ENCODE measurements at regions not wholly inside any gene's neighbourhood (a gene's known extent, or its start where the extent isn't known, plus 50 kb on each side); places are given as distances from the start of the nearest gene placed in this dataset.
"Not testable (repeated sequence)": the region's sequence is repeated elsewhere in the genome, so short reads cannot be mapped to it uniquely, and the experiment has no call there.

DNA sequence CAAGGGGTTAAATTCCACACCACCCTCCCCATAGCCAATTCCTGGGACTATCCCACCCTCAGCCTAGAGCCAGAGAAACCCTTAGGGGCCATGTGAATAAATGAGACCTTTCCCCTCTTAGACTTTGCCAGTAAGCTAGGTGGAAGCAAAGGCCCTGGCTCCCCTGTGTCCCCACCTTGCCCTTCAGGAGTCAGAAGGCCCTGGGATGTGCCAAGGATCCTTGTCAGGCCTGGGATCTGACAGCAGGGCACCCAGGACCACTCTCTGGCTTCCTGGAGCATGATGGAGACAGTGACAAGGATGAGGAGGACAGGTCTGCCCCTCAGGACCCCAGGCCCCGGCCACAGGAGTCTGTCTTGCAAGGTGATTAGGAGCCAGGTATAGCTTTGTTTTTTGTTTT is 125.0 kb upstream of the HAND1 start:
- Histone ChIP-seq H3K27me3 (ENCODE audit: low read length) (no peaks in the 10 kb centered on the region), H2AFZ (ENCODE audit: low read length) (no peak overlapping the region), H3K9ac (ENCODE audit: low read length) (no peak overlapping the region), H3K4me3 (ENCODE audit: low read length) (no peak overlapping the region), H3K79me2 (ENCODE audit: low read length) (no peaks in the 10 kb centered on the region), H3K9me3 (ENCODE audit: low read length) (no peaks in the 10 kb centered on the region), H3K36me3 (ENCODE audit: insufficient read depth, low read length) (no peaks in the 10 kb centered on the region), H3K4me2 (ENCODE audit: low read depth, low read length, poor library complexity, severe bottlenecking) (no peak overlapping the region), H4K20me1 (ENCODE audit: insufficient read depth, low read depth, low read length) (no peaks in the 10 kb centered on the region), H3K4me1 (ENCODE audit: low read length) (no peaks in the 10 kb centered on the region), H3K27ac (ENCODE audit: low read length) (no peak overlapping the region), H3K9me2 (replicated peaks; ENCODE audit: insufficient read depth, low read length) (no peaks in the 10 kb centered on the region)
- no peak for DNase-seq

DNA sequence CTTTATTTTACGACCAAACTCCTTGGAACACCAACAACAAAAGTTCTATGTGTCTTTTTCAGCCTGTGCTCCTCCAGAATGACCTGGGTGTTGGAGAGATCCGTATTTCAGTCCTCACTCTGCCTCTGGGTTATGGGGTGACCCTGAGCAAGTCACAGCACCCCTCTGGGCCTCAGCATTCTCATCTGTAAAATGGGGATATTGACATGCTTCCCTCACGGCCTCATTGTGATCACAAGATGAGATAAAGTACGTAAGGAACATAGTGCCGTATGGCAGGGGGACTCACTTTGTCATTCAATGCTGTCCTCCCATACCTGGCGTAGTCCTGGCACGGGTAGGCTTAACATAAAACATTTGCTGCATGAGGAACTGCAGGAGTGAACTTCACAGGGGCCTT is 123.0 kb upstream of the HAND1 start:
- DNase-seq = no peak
- no peak overlapping the region for H3K4me2 ChIP-seq (ENCODE audit: low read depth, low read length, poor library complexity, severe bottlenecking)
- H3K4me3 ChIP-seq (ENCODE audit: low read length) = no peak overlapping the region

DNA sequence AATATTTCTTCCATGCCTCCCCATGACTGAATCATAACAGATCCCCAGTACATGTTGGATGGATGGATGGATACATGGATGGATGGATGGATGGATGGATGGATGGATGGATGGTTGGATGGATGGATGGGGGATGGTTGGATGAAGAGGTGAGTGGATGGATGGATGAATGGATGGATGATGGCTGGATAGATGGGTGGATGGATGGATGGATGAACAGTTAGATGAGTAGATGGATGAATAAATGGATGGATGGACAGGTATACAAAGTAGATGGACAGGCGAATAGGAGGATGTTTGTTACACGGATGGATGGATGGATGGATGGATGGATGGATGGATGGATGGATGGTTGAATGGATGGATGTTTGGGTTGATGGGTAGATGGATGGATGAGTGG is 120.0 kb upstream of the HAND1 start:
- no peaks in the 10 kb centered on the region for H3K79me2 ChIP-seq (ENCODE audit: low read length)
- H3K9ac ChIP-seq (ENCODE audit: low read length) = no peak overlapping the region
- no peaks in the 10 kb centered on the region for H3K4me1 ChIP-seq (ENCODE audit: low read length)
- H3K4me3 ChIP-seq (ENCODE audit: low read length) = no peak overlapping the region
- no peak overlapping the region for H2AFZ ChIP-seq (ENCODE audit: low read length)
- no peaks in the 10 kb centered on the region for H3K36me3 ChIP-seq (ENCODE audit: insufficient read depth, low read length)
- no peak for DNase-seq
- H3K27me3 ChIP-seq (ENCODE audit: low read length) = no peaks in the 10 kb centered on the region
- no peak overlapping the region for H3K27ac ChIP-seq (ENCODE audit: low read length)
- H3K4me2 ChIP-seq (ENCODE audit: low read depth, low read length, poor library complexity, severe bottlenecking) = no peak overlapping the region
- no peaks in the 10 kb centered on the region for H3K9me2 ChIP-seq (replicated peaks; ENCODE audit: insufficient read depth, low read length)
- no peaks in the 10 kb centered on the region for H3K9me3 ChIP-seq (ENCODE audit: low read length)
- H4K20me1 ChIP-seq (ENCODE audit: insufficient read depth, low read depth, low read length) = no peaks in the 10 kb centered on the region

More for the DNA sequence above, 123.0 kb upstream of the HAND1 start:
- H2AFZ ChIP-seq (ENCODE audit: low read length) = no peak overlapping the region
- H3K36me3 ChIP-seq (ENCODE audit: insufficient read depth, low read length) = no peaks in the 10 kb centered on the region
- no peak overlapping the region for H3K9ac ChIP-seq (ENCODE audit: low read length)
- H3K79me2 ChIP-seq (ENCODE audit: low read length) = no peaks in the 10 kb centered on the region
- no peak overlapping the region for H3K27ac ChIP-seq (ENCODE audit: low read length)
- H3K9me3 ChIP-seq (ENCODE audit: low read length) = no peaks in the 10 kb centered on the region
- H3K4me1 ChIP-seq (ENCODE audit: low read length) = no peaks in the 10 kb centered on the region
- no peaks in the 10 kb centered on the region for H4K20me1 ChIP-seq (ENCODE audit: insufficient read depth, low read depth, low read length)
- H3K27me3 ChIP-seq (ENCODE audit: low read length) = no peaks in the 10 kb centered on the region
- no peaks in the 10 kb centered on the region for H3K9me2 ChIP-seq (replicated peaks; ENCODE audit: insufficient read depth, low read length)

DNA sequence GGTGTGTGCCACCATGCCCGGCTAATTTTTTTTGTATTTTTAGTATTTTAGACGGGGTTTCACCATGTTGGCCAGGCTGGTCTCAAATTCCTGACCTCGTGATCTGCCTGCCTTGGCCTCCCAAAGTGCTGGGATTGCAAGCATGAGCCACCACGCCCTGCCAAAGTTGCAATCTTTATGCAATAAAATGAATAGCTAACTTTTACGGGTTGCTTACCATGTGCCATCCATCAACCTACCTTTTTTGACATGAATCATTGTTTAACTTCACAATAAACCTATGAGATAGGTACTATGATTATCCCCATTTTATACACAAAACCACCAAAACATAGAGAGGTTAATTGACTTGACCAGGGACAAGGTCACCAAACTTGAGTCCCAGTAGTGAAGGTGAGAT is 118.8 kb upstream of the HAND1 start:
- H3K36me3 ChIP-seq (ENCODE audit: insufficient read depth, low read length); H3K4me3 ChIP-seq (ENCODE audit: low read length); DNase-seq; H3K9ac ChIP-seq (ENCODE audit: low read length); H3K9me2 ChIP-seq (replicated peaks; ENCODE audit: insufficient read depth, low read length); H3K79me2 ChIP-seq (ENCODE audit: low read length); H3K4me2 ChIP-seq (ENCODE audit: low read depth, low read length, poor library complexity, severe bottlenecking); H4K20me1 ChIP-seq (ENCODE audit: insufficient read depth, low read depth, low read length); H2AFZ ChIP-seq (ENCODE audit: low read length); H3K4me1 ChIP-seq (ENCODE audit: low read length); H3K27ac ChIP-seq (ENCODE audit: low read length); H3K9me3 ChIP-seq (ENCODE audit: low read length); H3K27me3 ChIP-seq (ENCODE audit: low read length): not testable (repeated sequence)

DNA sequence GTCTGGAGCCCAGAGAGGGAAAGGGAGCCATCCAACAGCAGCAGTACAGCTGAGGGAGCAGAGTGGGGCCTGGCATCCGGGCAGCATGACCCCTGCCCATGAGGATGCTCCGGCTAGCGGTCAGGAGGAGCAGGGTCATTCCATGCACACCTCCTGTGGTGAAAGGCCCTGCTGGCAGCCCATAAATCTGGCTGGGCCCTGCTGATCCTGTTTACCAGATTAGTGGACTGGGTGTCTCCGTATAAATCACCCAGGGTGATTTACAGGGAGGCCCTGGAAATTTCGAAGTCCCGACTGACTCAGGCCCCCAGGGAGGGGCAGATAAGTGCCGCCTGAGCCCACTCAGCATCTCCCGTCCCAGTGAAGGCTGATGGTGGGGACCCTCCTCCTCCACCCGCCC is 117.6 kb upstream of the HAND1 start:
- Histone ChIP-seq H3K4me1 (ENCODE audit: low read length) (no peaks in the 10 kb centered on the region), H3K27ac (ENCODE audit: low read length) (no peak overlapping the region)

DNA sequence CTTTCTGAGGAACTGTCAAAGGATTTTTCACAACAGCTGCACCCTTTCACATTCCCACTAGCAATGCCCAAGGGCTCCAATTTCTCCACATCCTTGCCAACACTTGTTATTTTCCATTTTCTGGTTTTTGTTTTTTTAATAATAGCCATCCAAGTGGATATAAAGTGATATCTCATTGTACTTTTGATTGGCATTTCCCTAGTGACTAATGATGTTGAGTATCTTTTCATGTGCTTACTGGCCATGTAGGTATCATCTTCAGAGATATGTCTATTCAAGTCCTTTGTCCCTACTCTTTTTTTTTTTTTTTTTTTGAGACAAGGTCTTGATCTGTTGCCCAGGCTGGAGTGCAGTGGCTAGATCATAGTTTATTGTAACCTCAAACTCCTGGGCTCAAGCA is 115.8 kb upstream of the HAND1 start:
- Histone ChIP-seq H3K9ac (ENCODE audit: low read length) (no peak overlapping the region), H4K20me1 (ENCODE audit: insufficient read depth, low read depth, low read length) (no peaks in the 10 kb centered on the region), H3K4me1 (ENCODE audit: low read length) (no peaks in the 10 kb centered on the region), H3K27me3 (ENCODE audit: low read length) (no peaks in the 10 kb centered on the region), H3K79me2 (ENCODE audit: low read length) (no peaks in the 10 kb centered on the region), H2AFZ (ENCODE audit: low read length) (no peak overlapping the region), H3K9me3 (ENCODE audit: low read length) (no peaks in the 10 kb centered on the region), H3K4me3 (ENCODE audit: low read length) (no peak overlapping the region), H3K9me2 (replicated peaks; ENCODE audit: insufficient read depth, low read length) (no peaks in the 10 kb centered on the region), H3K27ac (ENCODE audit: low read length) (no peak overlapping the region), H3K36me3 (ENCODE audit: insufficient read depth, low read length) (no peaks in the 10 kb centered on the region), H3K4me2 (ENCODE audit: low read depth, low read length, poor library complexity, severe bottlenecking) (no peak overlapping the region)
- DNase-seq = no peak

More for the DNA sequence above, 117.6 kb upstream of the HAND1 start:
- no peaks in the 10 kb centered on the region for H3K9me3 ChIP-seq (ENCODE audit: low read length)
- no peak overlapping the region for H3K4me2 ChIP-seq (ENCODE audit: low read depth, low read length, poor library complexity, severe bottlenecking)
- no peaks in the 10 kb centered on the region for H4K20me1 ChIP-seq (ENCODE audit: insufficient read depth, low read depth, low read length)
- no peak overlapping the region for H2AFZ ChIP-seq (ENCODE audit: low read length)
- no peaks in the 10 kb centered on the region for H3K9me2 ChIP-seq (replicated peaks; ENCODE audit: insufficient read depth, low read length)
- no peak for DNase-seq
- H3K79me2 ChIP-seq (ENCODE audit: low read length) = no peaks in the 10 kb centered on the region
- no peak overlapping the region for H3K4me3 ChIP-seq (ENCODE audit: low read length)
- H3K27me3 ChIP-seq (ENCODE audit: low read length) = no peaks in the 10 kb centered on the region
- no peaks in the 10 kb centered on the region for H3K36me3 ChIP-seq (ENCODE audit: insufficient read depth, low read length)
- H3K9ac ChIP-seq (ENCODE audit: low read length) = no peak overlapping the region

DNA sequence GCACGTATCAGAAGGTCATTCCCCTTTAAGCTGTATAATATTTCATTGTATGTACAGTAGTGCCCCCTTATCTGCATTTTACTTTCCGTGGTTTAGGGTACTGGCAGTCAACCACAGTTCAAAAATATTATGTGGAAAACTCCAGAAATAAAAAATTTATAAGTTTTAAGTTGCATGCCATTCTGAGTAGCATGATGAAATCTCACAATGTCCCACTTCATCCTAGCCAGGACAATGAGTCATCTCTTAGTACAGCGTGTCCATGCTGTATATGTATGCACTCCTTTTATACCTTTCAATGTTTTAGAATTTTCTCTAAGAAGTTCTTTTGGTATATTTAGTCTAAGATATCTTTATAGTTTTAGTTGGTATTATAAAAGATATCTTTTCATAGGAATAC is 115.0 kb upstream of the HAND1 start:
- Histone ChIP-seq H3K4me3 (ENCODE audit: low read length) (no peak overlapping the region), H2AFZ (ENCODE audit: low read length) (no peak overlapping the region), H3K36me3 (ENCODE audit: insufficient read depth, low read length) (no peaks in the 10 kb centered on the region), H3K79me2 (ENCODE audit: low read length) (no peaks in the 10 kb centered on the region), H3K9me2 (replicated peaks; ENCODE audit: insufficient read depth, low read length) (no peaks in the 10 kb centered on the region), H3K27me3 (ENCODE audit: low read length) (no peaks in the 10 kb centered on the region), H3K9ac (ENCODE audit: low read length) (no peak overlapping the region), H3K9me3 (ENCODE audit: low read length) (no peaks in the 10 kb centered on the region), H3K27ac (ENCODE audit: low read length) (no peak overlapping the region), H3K4me1 (ENCODE audit: low read length) (no peaks in the 10 kb centered on the region), H3K4me2 (ENCODE audit: low read depth, low read length, poor library complexity, severe bottlenecking) (no peak overlapping the region), H4K20me1 (ENCODE audit: insufficient read depth, low read depth, low read length) (no peaks in the 10 kb centered on the region)
- DNase-seq = no peak

DNA sequence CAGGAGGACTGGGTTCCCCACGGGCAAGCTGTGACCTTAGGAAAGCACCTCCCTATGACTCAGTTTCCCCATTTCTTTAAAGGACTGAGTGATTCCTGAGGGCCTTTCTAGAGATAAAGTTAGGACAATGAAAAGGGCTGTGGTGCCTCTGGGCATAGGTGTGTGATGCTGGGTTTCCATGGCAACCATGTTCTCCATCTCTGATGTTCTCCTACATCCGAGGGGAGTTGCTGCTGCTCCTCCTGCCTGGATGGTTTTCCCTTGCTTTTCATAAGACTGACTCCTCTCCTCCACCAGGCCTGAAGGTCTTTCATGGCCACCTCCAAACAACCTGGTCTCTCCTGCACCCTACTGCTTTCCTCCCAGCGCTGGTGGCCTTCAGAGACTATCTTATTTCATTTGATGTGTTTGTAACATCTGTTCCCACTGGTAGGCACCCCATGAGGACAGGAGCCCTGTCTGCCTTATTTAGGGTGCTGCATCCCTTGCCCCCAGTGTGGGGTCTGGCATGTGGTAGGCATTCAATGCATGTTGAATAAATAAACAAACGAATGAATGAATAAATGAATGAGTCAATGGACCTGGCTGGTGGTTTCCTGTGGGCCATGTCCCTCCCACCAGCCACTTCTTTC is 112.2 kb upstream of the HAND1 start:
- no peak overlapping the region for H2AFZ ChIP-seq (ENCODE audit: low read length)
- H3K27ac ChIP-seq (ENCODE audit: low read length) = no peak overlapping the region
- no peak overlapping the region for H3K4me3 ChIP-seq (ENCODE audit: low read length)
- no peaks in the 10 kb centered on the region for H3K27me3 ChIP-seq (ENCODE audit: low read length)
- peak; percentile 43 for DNase-seq
- H3K4me2 ChIP-seq (ENCODE audit: low read depth, low read length, poor library complexity, severe bottlenecking) = no peak overlapping the region
- no peaks in the 10 kb centered on the region for H3K79me2 ChIP-seq (ENCODE audit: low read length)
- H3K9ac ChIP-seq (ENCODE audit: low read length) = no peak overlapping the region
- no peaks in the 10 kb centered on the region for H3K9me3 ChIP-seq (ENCODE audit: low read length)
- H4K20me1 ChIP-seq (ENCODE audit: insufficient read depth, low read depth, low read length) = no peaks in the 10 kb centered on the region
- no peaks in the 10 kb centered on the region for H3K36me3 ChIP-seq (ENCODE audit: insufficient read depth, low read length)
- no peaks in the 10 kb centered on the region for H3K4me1 ChIP-seq (ENCODE audit: low read length)
- no peaks in the 10 kb centered on the region for H3K9me2 ChIP-seq (replicated peaks; ENCODE audit: insufficient read depth, low read length)

DNA sequence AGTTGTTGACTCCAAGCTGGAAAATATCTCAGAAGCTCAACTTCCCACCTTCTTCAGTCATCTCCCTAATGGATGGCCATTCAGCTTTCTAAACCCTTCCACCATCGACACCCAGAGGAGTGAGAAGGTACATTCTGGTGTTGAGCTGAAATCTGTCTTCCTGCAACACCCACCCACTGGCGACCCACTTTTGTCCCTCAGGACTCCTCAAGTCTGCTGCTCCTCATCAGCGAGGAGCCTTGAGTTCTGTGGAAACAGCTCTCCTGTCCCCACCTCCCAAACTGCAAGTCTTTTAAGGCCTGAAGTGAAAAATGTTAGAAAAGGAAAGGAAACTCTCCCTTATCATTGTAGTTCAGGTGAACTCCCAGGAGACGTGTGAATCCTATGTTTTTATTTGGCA is 111.5 kb upstream of the HAND1 start:
- Histone ChIP-seq H3K9me3 (ENCODE audit: low read length) (no peaks in the 10 kb centered on the region), H3K27me3 (ENCODE audit: low read length) (no peaks in the 10 kb centered on the region), H3K9ac (ENCODE audit: low read length) (no peak overlapping the region), H3K4me1 (ENCODE audit: low read length) (no peaks in the 10 kb centered on the region), H4K20me1 (ENCODE audit: insufficient read depth, low read depth, low read length) (no peaks in the 10 kb centered on the region), H3K4me2 (ENCODE audit: low read depth, low read length, poor library complexity, severe bottlenecking) (no peak overlapping the region), H3K79me2 (ENCODE audit: low read length) (no peaks in the 10 kb centered on the region), H3K27ac (ENCODE audit: low read length) (no peak overlapping the region), H3K9me2 (replicated peaks; ENCODE audit: insufficient read depth, low read length) (no peaks in the 10 kb centered on the region), H3K4me3 (ENCODE audit: low read length) (no peak overlapping the region), H2AFZ (ENCODE audit: low read length) (no peak overlapping the region), H3K36me3 (ENCODE audit: insufficient read depth, low read length) (no peaks in the 10 kb centered on the region)
- DNase-seq = no peak

Measured in Karpas-422 (cell line).